Prostate gland (tissue), 2 donors: ENCODE measurements at regions not wholly inside any gene's neighbourhood (a gene's known extent, or its start where the extent isn't known, plus 50 kb on each side); places are given as distances from the start of the nearest gene placed in this dataset.
A peak's percentile ranks its signal among the peaks of the same experiment; 100 is the strongest.

Source experiments
- DNase-seq: peaks from one replicate; pipeline ENCODE4 v3.0.0-alpha.2; 2019; ENCODE audit warnings: low spot score
- H3K27ac ChIP-seq, 2 donors: fragments of 200-600 bp; sonication (generic); 2 replicates each; pipeline ENCODE4 v1.5.1; 2017 to 2019
- H3K27me3 ChIP-seq: fragments of 200-600 bp; sonication (generic); replicated peaks from 2 replicates; pipeline ENCODE4 v1.5.1; 2019; ENCODE audit not compliant: insufficient read depth
- H3K36me3 ChIP-seq, 2 donors: fragments of 200-600 bp; sonication (generic); 1 replicate in 1 of 2; 2 replicates in 1 of 2; pipeline versions ENCODE4 v1.5.1 to v1.8.1; 2017 to 2019
- H3K4me1 ChIP-seq: fragments of 200-600 bp; sonication (generic); replicated peaks from 2 replicates; pipeline ENCODE4 v1.5.1; 2019
- H3K4me3 ChIP-seq, 2 donors: fragments of 200-600 bp; sonication (generic); 2 replicates each; pipeline ENCODE4 v1.5.1; 2017 to 2019
- H3K9me3 ChIP-seq: fragments of 200-600 bp; sonication (generic); 2 replicates; pipeline ENCODE4 v1.5.1; 2017
- CTCF ChIP-seq, 4 experiments: fragments of 200-600 bp in 2 of 4; fragments of 450-650 bp in 2 of 4; sonication (generic) in 2 of 4; IDR thresholded peaks; 1 replicate in 3 of 4; 2 replicates in 1 of 4; pipeline ENCODE4 v1.5.1; 2016 to 2019; ENCODE audit warnings: antibody characterized with exemption in 4 of 4, mild to moderate bottlenecking in 2 of 4, moderate library complexity in 2 of 4
- POLR2A ChIP-seq: fragments of 450-650 bp; IDR thresholded peaks from one replicate; pipeline ENCODE4 v1.6.1; 2016; ENCODE audit warnings: antibody characterized with exemption, mild to moderate bottlenecking
- POLR2AphosphoS5 ChIP-seq: sonication (generic); formaldehyde crosslinking; IDR thresholded peaks from one replicate; pipeline ENCODE4 v1.6.1; 2017; ENCODE audit warnings: antibody characterized with exemption
- WGBS: methylation state at CpG from one replicate; pipeline ENCODE4 v1.1.5; 2018; 5-methylcytosine and 5-hydroxymethylcytosine counted together
- intact Hi-C: fragments of 100-400 bp; cut with DNase I; formaldehyde crosslinking; loops from one replicate; pipeline ENCODE4 v1.14.2; 2022

GRCh38 chr12:66804563-66804974 is 125.7 kb upstream of the GRIP1 start:
- intact Hi-C loops = no loop called here

GRCh38 chr12:66808606-66809005 is 129.7 kb upstream of the GRIP1 start:
- no peak for DNase-seq
- Histone ChIP-seq H3K4me1 (no peaks in the 10 kb centered on the region), H3K27me3 (no peaks in the 10 kb centered on the region), H3K4me3 (no peak overlapping the region), H3K36me3 (no peaks in the 10 kb centered on the region), H3K9me3 (no peaks in the 10 kb centered on the region), H3K27ac (no peak overlapping the region)
- intact Hi-C loops = no loop called here
- TF ChIP-seq POLR2A (no peak), POLR2AphosphoS5 (no peak), CTCF (IDR thresholded peaks at IDR 0.05) (no peak)
- 62% methylated on average over 1 of the region's 1 CpG for WGBS

More at GRCh38 chr12:66804563-66804974, 125.7 kb upstream of the GRIP1 start:
- Histone ChIP-seq H3K27ac (no peak overlapping the region), H3K36me3 (no peaks in the 10 kb centered on the region), H3K9me3 (no peaks in the 10 kb centered on the region), H3K27me3 (no peaks in the 10 kb centered on the region), H3K4me1 (no peaks in the 10 kb centered on the region), H3K4me3 (no peak overlapping the region)
- TF ChIP-seq POLR2AphosphoS5 (no peak), CTCF (IDR thresholded peaks at IDR 0.05) (no peak), POLR2A (no peak)
- no peak for DNase-seq
- 73% methylated on average over 6 of the region's 6 CpGs for WGBS

GRCh38 chr12:66813137-66813892 is 134.4 kb upstream of the GRIP1 start:
- TF ChIP-seq POLR2A (no peak), POLR2AphosphoS5 (no peak), CTCF (IDR thresholded peaks at IDR 0.05) (no peak)
- Histone ChIP-seq H3K27me3 (no peaks in the 10 kb centered on the region), H3K9me3 (no peaks in the 10 kb centered on the region), H3K27ac (no peak overlapping the region), H3K36me3 (no peaks in the 10 kb centered on the region), H3K4me1 (no peaks in the 10 kb centered on the region), H3K4me3 (no peak overlapping the region)
- WGBS = 69% methylated on average over 2 of the region's 2 CpGs
- intact Hi-C loops = no loop called here
- DNase-seq = no peak

- Histone ChIP-seq H3K27me3 (no peaks in the 10 kb centered on the region), H3K4me3 (no peak overlapping the region), H3K4me1 (no peaks in the 10 kb centered on the region), H3K9me3 (no peaks in the 10 kb centered on the region), H3K36me3 (no peaks in the 10 kb centered on the region), H3K27ac (no peak overlapping the region)
- intact Hi-C loops = no loop called here
- TF ChIP-seq POLR2A = no peak
- no peak for TF ChIP-seq CTCF (IDR thresholded peaks at IDR 0.05)
- TF ChIP-seq POLR2AphosphoS5 = no peak
- DNase-seq = no peak
Measured at GRCh38 chr12:66819587-66819986, 140.7 kb upstream of the GRIP1 start.

- Histone ChIP-seq H3K27ac (peak overlapping the region in 1 of 2 donors; percentile 61), H3K36me3 (no peaks in the 10 kb centered on the region), H3K4me3 (no peak overlapping the region), H3K9me3 (no peaks in the 10 kb centered on the region), H3K4me1 (no peaks in the 10 kb centered on the region), H3K27me3 (no peaks in the 10 kb centered on the region)
- intact Hi-C loops = no loop called here
- DNase-seq = no peak
- TF ChIP-seq POLR2AphosphoS5 (no peak), CTCF (IDR thresholded peaks at IDR 0.05) (no peak)
Measured at GRCh38 chr12:66822961-66823360, 144.1 kb upstream of the GRIP1 start.
